GM12878 (cell line): ENCODE measurements at regions not wholly inside any gene's neighbourhood (a gene's known extent, or its start where the extent isn't known, plus 50 kb on each side); places are given as distances from the start of the nearest gene placed in this dataset.

Experiments
- ATAC-seq: fragments of 200-7000 bp; cut with Tn5 transposase; 3 replicates; pipeline ENCODE4 v1.9.1; 2020; ENCODE audit warnings: mild to moderate bottlenecking, moderate library complexity
- BruUV-seq: library from RNA; stranded (reverse); fragments of 400-500 nt; replicated peaks from 2 replicates; lab custom pipeline; 2021; lab: Mats Ljungman, UMichigan
- CTCF ChIA-PET: fragments of 300-600 bp; sonication (Branson Sonifier 250); formaldehyde crosslinking; extraction: SDS; loops from one replicate; lab custom pipeline; 2021; ENCODE audit warnings: inconsistent platforms; lab: Yijun Ruan, JAX
- POLR2A ChIA-PET: fragments of 350-600 bp; formaldehyde crosslinking; extraction: SDS; loops from one replicate; lab custom pipeline; 2021; ENCODE audit warnings: inconsistent platforms; lab: Charles Lee
- RAD21 ChIA-PET: fragments of 300-600 bp; sonication (Branson Sonifier 250); formaldehyde crosslinking; loops from one replicate; lab custom pipeline; 2023; ENCODE audit warnings: antibody characterized with exemption; ENCODE audit not compliant: unreplicated experiment; lab: Charles Lee
- SMC1A ChIA-PET: fragments of 300-600 bp; sonication (Branson Sonifier 250); formaldehyde crosslinking; loops from one replicate; lab custom pipeline; 2023; ENCODE audit not compliant: unreplicated experiment, uncharacterized antibody; lab: Charles Lee
- DNase-seq: peaks from one replicate; pipeline ENCODE4 v3.0.0-alpha.2; 2011; ENCODE audit warnings: low read depth, low spot score
- FAIRE-seq: peaks from 3 replicates; lab custom pipeline; 2011; peaks lifted over from hg19 to GRCh38; lab: Jason Lieb, UNC
- H2AFZ ChIP-seq: 2 replicates; pipeline ENCODE4 v1.6.0; 2011; ENCODE audit warnings: low read depth, low read length, control low read depth; ENCODE audit not compliant: control insufficient read depth
- H3K27ac ChIP-seq: 2 replicates; pipeline ENCODE4 v1.5.1; 2011; ENCODE audit warnings: control low read depth; ENCODE audit not compliant: control insufficient read depth, insufficient read depth
- H3K27me3 ChIP-seq, 2 experiments: replicated peaks in 1 of 2; 2 replicates each; pipeline versions ENCODE4 v1.6.0 to v1.6.1; 2011; ENCODE audit warnings: low read length in 1 of 2; ENCODE audit not compliant: control insufficient read depth in 2 of 2, insufficient read depth in 2 of 2
- H3K36me3 ChIP-seq, 2 experiments: 2 replicates each; pipeline ENCODE4 v1.5.1; 2011; ENCODE audit warnings: low read length in 1 of 2; ENCODE audit not compliant: control insufficient read depth in 2 of 2, insufficient read depth in 2 of 2
- H3K4me1 ChIP-seq: 2 replicates; pipeline ENCODE4 v1.6.1; 2011; ENCODE audit warnings: mild to moderate bottlenecking, low read length, moderate library complexity, mixed read lengths; ENCODE audit not compliant: control insufficient read depth, insufficient read depth
- H3K4me2 ChIP-seq: 2 replicates; pipeline ENCODE4 v1.6.0; 2011; ENCODE audit warnings: control low read depth; ENCODE audit not compliant: control insufficient read depth, insufficient read depth
- H3K4me3 ChIP-seq: fragments of 200-600 bp; sonication (generic); 2 replicates; pipeline ENCODE4 v1.5.1; 2016
- H3K79me2 ChIP-seq: 2 replicates; pipeline ENCODE4 v1.6.0; 2011; ENCODE audit warnings: low read length; ENCODE audit not compliant: control insufficient read depth, insufficient read depth
- H3K9ac ChIP-seq: 2 replicates; pipeline ENCODE4 v1.8.0; 2011; ENCODE audit warnings: low read length, control low read depth, mixed read lengths; ENCODE audit not compliant: control insufficient read depth, insufficient read depth
- H3K9me3 ChIP-seq: replicated peaks from 3 replicates; pipeline ENCODE4 v1.5.1; 2011; ENCODE audit warnings: mild to moderate bottlenecking, low read length; ENCODE audit not compliant: control insufficient read depth, insufficient read depth
- H4K20me1 ChIP-seq: 2 replicates; pipeline ENCODE4 v1.6.0; 2011; ENCODE audit not compliant: control insufficient read depth, insufficient read depth
- ATF7 ChIP-seq: fragments of 450-650 bp; IDR thresholded peaks from 2 replicates; pipeline ENCODE4 v1.6.1; 2016; ENCODE audit warnings: low read depth, mild to moderate bottlenecking
- BACH1 ChIP-seq: fragments of 450-650 bp; IDR thresholded peaks from 2 replicates; pipeline ENCODE4 v1.6.1; 2017; ENCODE audit warnings: mild to moderate bottlenecking, borderline replicate concordance
- CHD1 ChIP-seq: IDR thresholded peaks from 2 replicates; pipeline ENCODE4 v1.6.1; 2012; ENCODE audit warnings: low read depth, low read length, improper control_type of control experiment
- CHD2 ChIP-seq: IDR thresholded peaks from 2 replicates; pipeline ENCODE4 v1.6.1; 2011; ENCODE audit warnings: low read depth, low read length, improper control_type of control experiment, borderline replicate concordance
- EGR1 ChIP-seq, 2 experiments: IDR thresholded peaks; 1 replicate in 1 of 2; 2 replicates in 1 of 2; pipeline ENCODE4 v1.6.1; 2011 to 2012; ENCODE audit warnings: low read depth in 2 of 2, low read length in 2 of 2, borderline replicate concordance in 1 of 2, mild to moderate bottlenecking in 1 of 2, moderate library complexity in 1 of 2
- FOS ChIP-seq: IDR thresholded peaks from 3 replicates; pipeline ENCODE4 v1.6.1; 2011; ENCODE audit warnings: borderline replicate concordance; ENCODE audit not compliant: insufficient read length; ENCODE audit errors: extremely low read depth
- GABPA ChIP-seq: IDR thresholded peaks from 2 replicates; pipeline ENCODE4 v1.6.1; 2014; ENCODE audit warnings: antibody characterized with exemption, low read depth, mild to moderate bottlenecking, inconsistent platforms
- IRF5 ChIP-seq: fragments of 450-650 bp; IDR thresholded peaks from 2 replicates; pipeline ENCODE4 v1.6.1; 2017; ENCODE audit warnings: borderline replicate concordance
- JUND ChIP-seq: IDR thresholded peaks from 2 replicates; pipeline ENCODE4 v1.6.1; 2012; ENCODE audit warnings: low read depth, mild to moderate bottlenecking, low read length, improper control_type of control experiment, moderate library complexity
- LARP7 ChIP-seq: fragments of 450-650 bp; IDR thresholded peaks from 2 replicates; pipeline ENCODE4 v1.6.1; 2017; ENCODE audit warnings: mild to moderate bottlenecking
- MYB ChIP-seq: fragments of 150-350 bp; IDR thresholded peaks from 2 replicates; pipeline ENCODE4 v1.6.1; 2014; ENCODE audit warnings: mild to moderate bottlenecking, low read depth, low read length, borderline replicate concordance
- NR2C2 ChIP-seq: IDR thresholded peaks from 2 replicates; pipeline ENCODE4 v1.6.1; 2011; ENCODE audit warnings: borderline replicate concordance, low read depth; ENCODE audit not compliant: control insufficient read depth, insufficient read length
- POLR2A ChIP-seq: IDR thresholded peaks from 2 replicates; pipeline ENCODE4 v1.6.1; 2011; ENCODE audit warnings: low read depth, mild to moderate bottlenecking, low read length
- SMAD1 ChIP-seq: fragments of 450-650 bp; IDR thresholded peaks from 2 replicates; pipeline ENCODE4 v1.6.1; 2018; ENCODE audit warnings: mild to moderate bottlenecking, low read depth; ENCODE audit not compliant: partially characterized antibody
- SMC3 ChIP-seq: IDR thresholded peaks from 2 replicates; pipeline ENCODE4 v1.6.1; 2011; ENCODE audit warnings: low read length, improper control_type of control experiment, borderline replicate concordance
- YBX1 ChIP-seq: fragments of 450-650 bp; IDR thresholded peaks from 2 replicates; pipeline ENCODE4 v1.6.1; 2016; ENCODE audit warnings: antibody characterized with exemption
- ZNF217 ChIP-seq: fragments of 450-650 bp; IDR thresholded peaks from 2 replicates; pipeline ENCODE4 v1.6.1; 2017; ENCODE audit warnings: antibody characterized with exemption, mild to moderate bottlenecking
- ZNF384 ChIP-seq: IDR thresholded peaks from 2 replicates; pipeline ENCODE4 v1.6.1; 2012; ENCODE audit warnings: low read depth, mild to moderate bottlenecking, low read length, improper control_type of control experiment, borderline replicate concordance
- ZNF592 ChIP-seq: fragments of 450-650 bp; IDR thresholded peaks from 2 replicates; pipeline ENCODE4 v1.6.1; 2017; ENCODE audit warnings: mild to moderate bottlenecking, moderate library complexity
- WGBS: methylation state at CpG from one replicate; pipeline ENCODE4 v1.1.6; 2016; ENCODE audit warnings: low lambda C conversion rate; ENCODE audit not compliant: insufficient replicate concordance, insufficient coverage; ENCODE audit errors: missing lambda C conversion rate; 5-methylcytosine and 5-hydroxymethylcytosine counted together
- in situ Hi-C: fragments of 300-500 bp; cut with MboI; formaldehyde crosslinking; loops from 9 replicates; pipeline ENCODE4 v1.14.3; 2018; ENCODE audit warnings: mixed read lengths
- intact Hi-C: fragments of 100-400 bp; cut with micrococcal nuclease; formaldehyde crosslinking; loops from one replicate; pipeline ENCODE4 v1.14.2; 2022; ENCODE audit not compliant: unreplicated experiment

- DNase-seq (no peak), ATAC-seq (no peak), FAIRE-seq (no peak)
- SMC1A ChIA-PET, result no interaction called here
- 30% methylated on average over 4 of the region's 4 CpGs for WGBS
- Histone ChIP-seq H2AFZ (no peak overlapping the region), H3K36me3 (no peaks in the 10 kb centered on the region), H3K9ac (no peak overlapping the region), H3K79me2 (no peaks in the 10 kb centered on the region), H3K27me3 (no peaks in the 10 kb centered on the region), H3K4me3 (no peak overlapping the region), H4K20me1 (no peaks in the 10 kb centered on the region), H3K4me2 (no peak overlapping the region), H3K9me3 (no peaks in the 10 kb centered on the region), H3K4me1 (no peaks in the 10 kb centered on the region), H3K27ac (no peak overlapping the region)
- no TSS peak for BruUV-seq
- intact Hi-C loops, result no loop called here
- POLR2A ChIA-PET, result no interaction called here
- TF ChIP-seq ATF7 (no peak), YBX1 (no peak), BACH1 (no peak), ZNF217 (no peak), ZNF592 (no peak), CHD1 (no peak), FOS (no peak), SMAD1 (no peak), GABPA (no peak), EGR1 (IDR thresholded peaks at IDR 0.05; ENCODE audit: borderline replicate concordance in 1 of 2, low read depth in 2 of 2, low read length in 2 of 2) (no peak), ZNF384 (no peak), CHD2 (no peak), SMC3 (no peak), MYB (no peak), POLR2A (no peak), IRF5 (no peak), JUND (no peak), LARP7 (no peak), NR2C2 (no peak)
- CTCF ChIA-PET, result interaction anchor here (1.2 kb wide), 1 partner anchor 7 kb away, joined by 3 read pairs; no protein-coding TSS in a partner anchor
- RAD21 ChIA-PET, result no interaction called here
- in situ Hi-C loops, result no loop called here
Measured at GRCh38 chrX:44054863-44055601, 81.8 kb upstream of the NDP start.
